ENCODE measurements at regions not wholly inside any gene's neighbourhood (a gene's known extent, or its start where the extent isn't known, plus 50 kb on each side); places are given as distances from the start of the nearest gene placed in this dataset.

- TF ChIP-seq CTCF (IDR thresholded peaks at IDR 0.05; ENCODE audit: insufficient read depth, low read length, severe bottlenecking): no peak
- DNase-seq (ENCODE audit: low read depth) (no peak), FAIRE-seq (no peak)
- no peaks in the 10 kb centered on the region for H3K36me3 ChIP-seq (ENCODE audit: control insufficient read depth, insufficient read depth, low read length)
- no peak overlapping the region for H3K4me3 ChIP-seq (ENCODE audit: low read depth, low read length)
- no peaks in the 10 kb centered on the region for H3K27me3 ChIP-seq (ENCODE audit: control insufficient read depth, insufficient read depth, low read length)
These were observed 416.0 kb upstream of the GALNTL6 start for GRCh38 chr4:171397175-171397574.

GRCh38 chr4:171390626-171391025 lies 422.6 kb upstream of the GALNTL6 start:
- no peak for DNase-seq (ENCODE audit: low read depth)
- no peak for TF ChIP-seq CTCF (IDR thresholded peaks at IDR 0.05; ENCODE audit: insufficient read depth, low read length, severe bottlenecking)
- FAIRE-seq: no peak
- H3K36me3 ChIP-seq (ENCODE audit: control insufficient read depth, insufficient read depth, low read length): no peaks in the 10 kb centered on the region
- no peak overlapping the region for H3K4me3 ChIP-seq (ENCODE audit: low read depth, low read length)
- H3K27me3 ChIP-seq (ENCODE audit: control insufficient read depth, insufficient read depth, low read length): no peaks in the 10 kb centered on the region

- peak; percentile 1 for DNase-seq (ENCODE audit: low read depth)
- no peaks in the 10 kb centered on the region for H3K27me3 ChIP-seq (ENCODE audit: control insufficient read depth, insufficient read depth, low read length)
- no peak for FAIRE-seq
- no peak overlapping the region for H3K4me3 ChIP-seq (ENCODE audit: low read depth, low read length)
- H3K36me3 ChIP-seq (ENCODE audit: control insufficient read depth, insufficient read depth, low read length): no peaks in the 10 kb centered on the region
- no peak for TF ChIP-seq CTCF (IDR thresholded peaks at IDR 0.05; ENCODE audit: insufficient read depth, low read length, severe bottlenecking)
These were observed 434.9 kb upstream of the GALNTL6 start for GRCh38 chr4:171378323-171378722.

GRCh38 chr4:171376724-171377123 lies 436.5 kb upstream of the GALNTL6 start:
- Histone ChIP-seq H3K4me3 (ENCODE audit: low read depth, low read length) (no peak overlapping the region), H3K27me3 (ENCODE audit: control insufficient read depth, insufficient read depth, low read length) (no peaks in the 10 kb centered on the region), H3K36me3 (ENCODE audit: control insufficient read depth, insufficient read depth, low read length) (no peaks in the 10 kb centered on the region)
- no peak for DNase-seq (ENCODE audit: low read depth)
- FAIRE-seq: no peak
- no peak for TF ChIP-seq CTCF (IDR thresholded peaks at IDR 0.05; ENCODE audit: insufficient read depth, low read length, severe bottlenecking)

- no peak for FAIRE-seq
- DNase-seq (ENCODE audit: low read depth): no peak
- no peaks in the 10 kb centered on the region for H3K27me3 ChIP-seq (ENCODE audit: control insufficient read depth, insufficient read depth, low read length)
- no peak overlapping the region for H3K4me3 ChIP-seq (ENCODE audit: low read depth, low read length)
- TF ChIP-seq CTCF (IDR thresholded peaks at IDR 0.05; ENCODE audit: insufficient read depth, low read length, severe bottlenecking): no peak
- no peaks in the 10 kb centered on the region for H3K36me3 ChIP-seq (ENCODE audit: control insufficient read depth, insufficient read depth, low read length)
These were observed 459.7 kb upstream of the GALNTL6 start for GRCh38 chr4:171353535-171353934.

- no peak for DNase-seq (ENCODE audit: low read depth)
- Histone ChIP-seq H3K27me3 (ENCODE audit: control insufficient read depth, insufficient read depth, low read length) (no peaks in the 10 kb centered on the region), H3K36me3 (ENCODE audit: control insufficient read depth, insufficient read depth, low read length) (no peaks in the 10 kb centered on the region), H3K4me3 (ENCODE audit: low read depth, low read length) (no peak overlapping the region)
- no peak for FAIRE-seq
- no peak for TF ChIP-seq CTCF (IDR thresholded peaks at IDR 0.05; ENCODE audit: insufficient read depth, low read length, severe bottlenecking)
These were observed 465.1 kb upstream of the GALNTL6 start for GRCh38 chr4:171348090-171348489.

Measured in bronchial epithelial cell (primary cell).